Esophagus muscularis mucosa (tissue), 3 donors: ENCODE measurements at regions not wholly inside any gene's neighbourhood (a gene's known extent, or its start where the extent isn't known, plus 50 kb on each side); places are given as distances from the start of the nearest gene placed in this dataset.

ENCODE experiments used
- POLR2A ChIP-seq: fragments of 450-650 bp; IDR thresholded peaks from one replicate; pipeline ENCODE4 v1.6.1; 2017; ENCODE audit warnings: antibody characterized with exemption, moderate library complexity, mild to moderate bottlenecking, low read depth
- POLR2AphosphoS5 ChIP-seq, 2 donors: sonication (generic); formaldehyde crosslinking; IDR thresholded peaks; one replicate each; pipeline ENCODE4 v1.6.1; 2017; ENCODE audit warnings: antibody characterized with exemption in 2 of 2
- TF ChIP-seq, protein P1 (sequence below), 3 experiments: fragments of 200-600 bp in 2 of 3; fragments of 450-650 bp in 1 of 3; sonication (generic) in 2 of 3; IDR thresholded peaks; one replicate each; pipeline ENCODE4 v1.5.1; 2017 to 2019; ENCODE audit warnings: antibody characterized with exemption in 3 of 3, mild to moderate bottlenecking in 2 of 3, moderate library complexity in 1 of 3

DNA sequence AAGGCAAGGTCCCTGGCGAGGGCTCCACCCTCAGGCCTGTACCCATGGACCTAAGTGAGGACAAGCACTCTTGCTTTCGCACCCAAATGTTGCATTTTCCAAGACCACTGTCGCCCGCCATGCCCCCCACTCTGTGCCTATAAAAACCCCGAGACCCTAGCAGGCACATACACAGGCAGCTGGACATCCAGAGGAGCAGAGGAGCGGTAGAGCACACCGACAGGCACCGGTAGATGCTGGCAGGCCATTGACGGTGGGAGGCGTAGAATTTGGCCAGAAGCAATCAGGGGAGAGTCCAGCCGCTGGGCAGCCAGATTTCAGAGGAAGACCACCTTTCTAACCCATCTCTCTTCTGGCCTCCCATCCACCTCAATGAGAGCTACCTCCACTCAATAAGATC, 715.2 kb upstream of the AADAT start:
- TF ChIP-seq, protein P1, sequence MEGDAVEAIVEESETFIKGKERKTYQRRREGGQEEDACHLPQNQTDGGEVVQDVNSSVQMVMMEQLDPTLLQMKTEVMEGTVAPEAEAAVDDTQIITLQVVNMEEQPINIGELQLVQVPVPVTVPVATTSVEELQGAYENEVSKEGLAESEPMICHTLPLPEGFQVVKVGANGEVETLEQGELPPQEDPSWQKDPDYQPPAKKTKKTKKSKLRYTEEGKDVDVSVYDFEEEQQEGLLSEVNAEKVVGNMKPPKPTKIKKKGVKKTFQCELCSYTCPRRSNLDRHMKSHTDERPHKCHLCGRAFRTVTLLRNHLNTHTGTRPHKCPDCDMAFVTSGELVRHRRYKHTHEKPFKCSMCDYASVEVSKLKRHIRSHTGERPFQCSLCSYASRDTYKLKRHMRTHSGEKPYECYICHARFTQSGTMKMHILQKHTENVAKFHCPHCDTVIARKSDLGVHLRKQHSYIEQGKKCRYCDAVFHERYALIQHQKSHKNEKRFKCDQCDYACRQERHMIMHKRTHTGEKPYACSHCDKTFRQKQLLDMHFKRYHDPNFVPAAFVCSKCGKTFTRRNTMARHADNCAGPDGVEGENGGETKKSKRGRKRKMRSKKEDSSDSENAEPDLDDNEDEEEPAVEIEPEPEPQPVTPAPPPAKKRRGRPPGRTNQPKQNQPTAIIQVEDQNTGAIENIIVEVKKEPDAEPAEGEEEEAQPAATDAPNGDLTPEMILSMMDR (IDR thresholded peaks at IDR 0.05), result no peak
- TF ChIP-seq POLR2A (no peak), POLR2AphosphoS5 (IDR thresholded peaks at IDR 0.05) (no peak)
